GM12872 (cell line): ENCODE measurements at regions not wholly inside any gene's neighbourhood (a gene's known extent, or its start where the extent isn't known, plus 50 kb on each side); places are given as distances from the start of the nearest gene placed in this dataset.

ENCODE experiments used
- TF ChIP-seq, protein P1 (sequence below): IDR thresholded peaks from 3 replicates; pipeline ENCODE4 v1.5.1; 2011; ENCODE audit warnings: low read depth, mild to moderate bottlenecking, low read length, moderate library complexity; ENCODE audit not compliant: insufficient read depth

DNA sequence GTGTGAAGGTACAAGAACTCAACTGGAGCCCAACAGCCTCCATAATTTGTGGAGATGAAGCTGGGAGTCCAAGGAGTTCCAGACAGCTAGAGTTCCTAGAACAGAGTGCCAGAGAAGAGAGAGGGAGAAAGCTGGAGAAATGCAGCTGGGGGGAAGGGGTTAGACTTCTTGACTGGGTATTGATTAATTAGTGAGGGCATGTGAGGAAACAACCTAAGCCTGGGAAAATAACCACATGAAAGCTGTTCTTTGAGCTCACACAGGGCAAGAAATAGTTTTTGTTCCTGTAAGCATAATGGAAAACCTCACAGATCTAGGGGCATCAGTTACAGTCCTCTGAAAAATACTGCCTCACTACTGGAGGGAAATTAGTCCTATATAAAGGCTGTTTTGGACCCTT lies 230.5 kb upstream of the FKBP1C start:
- TF ChIP-seq, protein P1, sequence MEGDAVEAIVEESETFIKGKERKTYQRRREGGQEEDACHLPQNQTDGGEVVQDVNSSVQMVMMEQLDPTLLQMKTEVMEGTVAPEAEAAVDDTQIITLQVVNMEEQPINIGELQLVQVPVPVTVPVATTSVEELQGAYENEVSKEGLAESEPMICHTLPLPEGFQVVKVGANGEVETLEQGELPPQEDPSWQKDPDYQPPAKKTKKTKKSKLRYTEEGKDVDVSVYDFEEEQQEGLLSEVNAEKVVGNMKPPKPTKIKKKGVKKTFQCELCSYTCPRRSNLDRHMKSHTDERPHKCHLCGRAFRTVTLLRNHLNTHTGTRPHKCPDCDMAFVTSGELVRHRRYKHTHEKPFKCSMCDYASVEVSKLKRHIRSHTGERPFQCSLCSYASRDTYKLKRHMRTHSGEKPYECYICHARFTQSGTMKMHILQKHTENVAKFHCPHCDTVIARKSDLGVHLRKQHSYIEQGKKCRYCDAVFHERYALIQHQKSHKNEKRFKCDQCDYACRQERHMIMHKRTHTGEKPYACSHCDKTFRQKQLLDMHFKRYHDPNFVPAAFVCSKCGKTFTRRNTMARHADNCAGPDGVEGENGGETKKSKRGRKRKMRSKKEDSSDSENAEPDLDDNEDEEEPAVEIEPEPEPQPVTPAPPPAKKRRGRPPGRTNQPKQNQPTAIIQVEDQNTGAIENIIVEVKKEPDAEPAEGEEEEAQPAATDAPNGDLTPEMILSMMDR: no peak

DNA sequence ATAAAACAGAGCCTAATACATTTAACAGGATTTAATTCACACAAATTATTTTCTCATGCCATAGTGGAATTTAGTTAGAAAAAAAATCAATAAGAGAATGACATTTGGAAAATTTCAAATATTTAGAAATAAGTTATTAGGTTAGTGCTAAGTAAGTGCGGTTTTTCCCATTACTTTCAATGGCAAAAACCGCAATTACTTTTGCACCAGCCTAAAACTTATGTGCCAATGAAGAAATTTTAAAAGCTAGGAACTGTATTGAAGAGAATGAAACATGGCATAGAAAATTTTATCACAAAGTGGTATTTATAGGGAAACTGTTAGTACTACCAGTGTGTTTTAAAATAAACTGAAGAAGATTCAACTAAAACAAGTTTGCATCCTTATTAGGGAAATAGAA lies 228.3 kb upstream of the FKBP1C start:
- TF ChIP-seq, protein P1: no peak

DNA sequence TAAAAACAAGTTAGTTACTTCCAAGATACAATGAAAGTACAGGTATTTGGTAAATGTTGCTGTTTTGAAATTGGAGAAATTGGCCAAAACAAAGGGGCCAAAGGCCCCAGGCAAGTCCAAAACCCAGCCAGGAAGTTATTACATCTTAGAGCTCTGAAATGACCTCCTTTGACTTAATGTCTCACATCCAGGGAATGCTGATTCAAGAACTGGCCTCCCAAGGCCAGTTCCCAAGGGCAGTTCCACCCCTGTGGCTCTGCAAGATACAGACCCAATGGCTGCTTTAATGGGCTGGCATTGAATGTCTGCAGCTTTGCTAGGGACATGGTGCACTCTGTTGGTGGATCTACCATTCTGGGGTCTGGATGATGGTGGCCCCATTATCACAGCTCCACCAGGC lies 217.3 kb upstream of the FKBP1C start:
- TF ChIP-seq, protein P1: no peak

DNA sequence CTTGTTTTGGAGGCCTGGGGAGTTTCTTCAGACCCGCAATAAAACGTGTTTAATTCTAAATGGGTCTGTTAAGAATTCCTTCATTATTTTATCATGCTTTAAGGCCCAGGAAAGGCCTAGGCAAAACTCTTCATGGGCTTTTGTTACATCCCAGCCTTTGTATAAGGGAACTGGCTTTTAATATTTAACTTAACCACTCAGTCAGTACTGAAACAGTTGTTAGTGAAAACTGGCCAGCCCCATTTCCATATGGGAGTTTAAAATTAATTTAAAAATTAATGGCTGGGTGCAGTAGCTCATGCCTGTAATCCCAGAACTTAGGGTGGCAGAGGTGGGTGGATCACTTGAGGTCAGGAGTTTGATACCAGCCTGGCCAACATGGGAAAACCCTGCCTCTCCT lies 213.2 kb upstream of the FKBP1C start:
- TF ChIP-seq, protein P1: no peak

DNA sequence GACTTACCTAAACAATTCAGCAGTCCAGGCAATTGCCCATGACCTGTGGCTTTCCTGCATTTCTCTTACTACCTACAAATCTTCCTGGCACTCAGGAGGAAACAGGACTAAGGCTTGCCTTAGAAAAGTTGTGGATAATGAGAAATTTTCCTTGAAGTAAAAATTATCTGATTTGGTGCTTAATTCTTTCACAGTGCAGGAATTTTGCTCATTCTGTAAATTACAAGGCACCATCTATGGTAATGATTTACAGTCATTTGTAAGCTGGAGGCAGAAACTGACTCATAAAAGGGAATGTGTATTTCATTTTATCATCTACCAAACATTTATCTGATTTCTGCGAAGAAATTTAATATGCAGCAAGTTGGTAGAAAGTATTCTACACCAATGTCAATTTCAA lies 211.5 kb upstream of the FKBP1C start:
- TF ChIP-seq, protein P1: no peak

DNA sequence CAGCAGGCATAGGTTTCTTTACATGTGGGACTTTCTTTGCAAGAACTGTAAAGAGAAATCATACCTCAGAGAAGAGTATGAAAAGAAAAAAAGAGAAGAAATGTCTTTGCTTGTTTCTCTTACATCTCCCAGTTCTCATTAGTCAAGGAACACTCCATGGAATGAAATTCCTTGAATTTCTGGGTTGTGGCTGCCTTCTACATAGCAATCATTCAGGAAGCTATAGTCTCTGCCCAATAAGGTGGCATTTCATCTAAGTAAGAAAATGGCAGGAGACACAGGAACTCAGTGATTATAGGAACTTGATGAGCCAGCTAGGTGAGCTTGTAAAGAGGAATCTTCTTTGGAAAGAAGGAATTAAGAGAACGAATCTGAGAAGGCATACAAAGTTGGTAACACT lies 197.0 kb upstream of the FKBP1C start:
- TF ChIP-seq, protein P1: no peak

DNA sequence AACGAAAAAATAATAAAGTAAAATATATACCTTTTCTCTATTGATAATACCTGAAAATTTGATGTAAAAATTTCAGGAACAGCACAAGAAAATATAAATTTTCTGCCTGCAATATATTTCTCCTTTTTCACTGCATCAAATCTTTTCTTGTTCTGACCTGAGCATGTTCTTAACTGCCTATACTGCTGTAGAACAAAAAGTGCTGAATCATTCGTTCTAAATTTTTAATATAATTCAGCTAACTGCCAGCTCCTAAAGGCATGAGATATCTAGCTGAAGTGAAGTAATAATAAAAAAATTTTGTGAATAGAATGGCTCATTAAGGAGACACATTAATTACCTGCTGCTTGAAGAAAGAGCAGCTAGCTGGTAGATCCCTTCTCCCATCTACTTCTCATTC lies 188.6 kb upstream of the FKBP1C start:
- TF ChIP-seq, protein P1: no peak

DNA sequence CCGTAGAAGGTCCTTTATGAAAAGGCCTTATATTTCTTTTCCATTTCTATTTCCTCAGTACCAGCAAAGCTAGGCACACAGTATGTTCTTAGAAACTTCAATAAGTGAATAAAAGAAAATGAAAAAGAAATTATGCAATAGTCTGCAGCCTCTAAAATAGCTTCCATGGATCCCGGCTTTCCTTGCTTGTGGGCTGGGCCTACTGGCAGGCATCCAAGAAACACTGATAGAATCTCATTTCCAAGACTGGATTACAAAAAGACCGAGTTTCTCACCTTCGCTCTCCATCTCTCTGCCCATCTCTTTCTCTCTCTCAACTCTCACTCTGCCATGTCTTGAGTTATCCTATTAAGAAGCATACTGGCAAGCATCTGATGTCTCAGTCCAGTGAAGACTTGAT lies 187.5 kb upstream of the FKBP1C start:
- TF ChIP-seq, protein P1: no peak
